H1 (cell line): ENCODE measurements at regions not wholly inside any gene's neighbourhood (a gene's known extent, or its start where the extent isn't known, plus 50 kb on each side); places are given as distances from the start of the nearest gene placed in this dataset.

Source experiments
- CTCF ChIA-PET: fragments of 300-600 bp; sonication (Branson Sonifier 250); formaldehyde crosslinking; loops from one replicate; lab custom pipeline; 2021; ENCODE audit not compliant: partially characterized antibody; lab: Charles Lee
- POLR2A ChIA-PET: fragments of 300-600 bp; sonication (Branson Sonifier 250); formaldehyde crosslinking; loops from one replicate; lab custom pipeline; 2021; ENCODE audit warnings: inconsistent platforms; ENCODE audit not compliant: partially characterized antibody; lab: Charles Lee
- DNase-seq, 2 experiments: peaks; one replicate each; pipeline versions ENCODE4 v3.0.0 to v3.0.0-alpha.2; 2010 to 2022; ENCODE audit warnings: low spot score in 2 of 2, low read depth in 1 of 2, mixed read lengths in 1 of 2
- FAIRE-seq: peaks from 2 replicates; lab custom pipeline; 2011; peaks lifted over from hg19 to GRCh38; lab: Jason Lieb, UNC
- H2AFZ ChIP-seq: 2 replicates; pipeline ENCODE4 v1.8.1; 2012; ENCODE audit warnings: low read length, inconsistent platforms
- H2AK5ac ChIP-seq: 2 replicates; pipeline ENCODE4 v1.6.1; 2013; ENCODE audit warnings: low read depth, low read length
- H2BK120ac ChIP-seq: replicated peaks from 2 replicates; pipeline ENCODE3; 2013; ENCODE audit warnings: low read depth, low read length, inconsistent platforms
- H2BK12ac ChIP-seq: 2 replicates; pipeline ENCODE4 v1.6.1; 2013; ENCODE audit warnings: low read depth, low read length
- H2BK15ac ChIP-seq: 2 replicates; pipeline ENCODE4 v1.6.1; 2013; ENCODE audit warnings: low read length
- H2BK20ac ChIP-seq: 2 replicates; pipeline ENCODE4 v1.6.1; 2013; ENCODE audit warnings: low read length
- H2BK5ac ChIP-seq: 2 replicates; pipeline ENCODE4 v1.6.1; 2013; ENCODE audit warnings: low read depth, low read length
- H3K14ac ChIP-seq: 2 replicates; pipeline ENCODE4 v1.6.1; 2013; ENCODE audit warnings: inconsistent platforms; ENCODE audit not compliant: insufficient read length
- H3K18ac ChIP-seq: 2 replicates; pipeline ENCODE4 v1.6.1; 2013; ENCODE audit warnings: low read length; ENCODE audit errors: extremely low read depth
- H3K23ac ChIP-seq: 2 replicates; pipeline ENCODE4 v1.6.1; 2013; ENCODE audit warnings: inconsistent platforms; ENCODE audit not compliant: insufficient read length
- H3K23me2 ChIP-seq: 2 replicates; pipeline ENCODE4 v1.6.1; 2013; ENCODE audit warnings: low read depth, low read length
- H3K27ac ChIP-seq: 2 replicates; pipeline ENCODE4 v1.6.1; 2011; ENCODE audit warnings: low read depth, low read length, inconsistent platforms
- H3K27me3 ChIP-seq, 4 experiments: replicated peaks in 1 of 4; 1 replicate in 1 of 4; 2 replicates in 3 of 4; pipeline versions ENCODE4 v1.6.1 to v1.8.1; 2011 to 2013; ENCODE audit warnings: low read length in 3 of 4, mild to moderate bottlenecking in 3 of 4, inconsistent platforms in 2 of 4, mixed read lengths in 2 of 4, moderate library complexity in 1 of 4; ENCODE audit not compliant: control insufficient read depth in 3 of 4, insufficient read depth in 3 of 4; ENCODE audit errors: extremely low read depth in 1 of 4
- H3K36me3 ChIP-seq, 4 experiments: 2 replicates each; pipeline versions ENCODE4 v1.6.1 to v1.8.1; 2011 to 2013; ENCODE audit warnings: mild to moderate bottlenecking in 4 of 4, low read length in 3 of 4, moderate library complexity in 2 of 4, control low read depth in 1 of 4, inconsistent platforms in 1 of 4; ENCODE audit not compliant: insufficient read depth in 4 of 4, control insufficient read depth in 2 of 4
- H3K4ac ChIP-seq: replicated peaks from 2 replicates; pipeline ENCODE3; 2013; ENCODE audit warnings: low read length, low read depth, mixed read lengths, inconsistent platforms; ENCODE audit not compliant: insufficient read length
- H3K4me1 ChIP-seq, 4 experiments: replicated peaks in 1 of 4; 1 replicate in 1 of 4; 2 replicates in 3 of 4; pipeline versions ENCODE4 v1.6.1 to v1.8.1; 2011 to 2013; ENCODE audit warnings: low read length in 3 of 4, inconsistent platforms in 2 of 4, mixed read lengths in 1 of 4; ENCODE audit not compliant: insufficient read depth in 4 of 4, control insufficient read depth in 3 of 4
- H3K4me2 ChIP-seq, 2 experiments: 2 replicates each; pipeline versions ENCODE4 v1.6.1 to v1.8.1; 2011 to 2013; ENCODE audit warnings: low read depth in 2 of 2, low read length in 2 of 2, control low read depth in 1 of 2, inconsistent platforms in 1 of 2, mild to moderate bottlenecking in 1 of 2; ENCODE audit not compliant: insufficient read depth in 1 of 2
- H3K4me3 ChIP-seq, 4 experiments: fragments of 200-600, 300-600 bp in 1 of 4; sonication (generic), shearing (Covaris generic), sonication (Bioruptor Twin) in 1 of 4; 2 replicates each; pipeline versions ENCODE4 v1.5.1 to v1.8.1; 2011 to 2016; ENCODE audit warnings: low read length in 4 of 4, low read depth in 3 of 4, control low read depth in 2 of 4, inconsistent platforms in 2 of 4, mild to moderate bottlenecking in 2 of 4, mixed read lengths in 1 of 4, moderate library complexity in 1 of 4; ENCODE audit not compliant: insufficient read depth in 2 of 4; ENCODE audit errors: extremely low read depth in 1 of 4
- H3K56ac ChIP-seq: replicated peaks from 2 replicates; pipeline ENCODE3; 2013; ENCODE audit warnings: low read depth, mild to moderate bottlenecking, mixed read lengths, low read length, inconsistent platforms; ENCODE audit not compliant: insufficient read length
- H3K79me1 ChIP-seq: 2 replicates; pipeline ENCODE4 v1.6.1; 2013; ENCODE audit warnings: low read depth, low read length, control low read depth
- H3K79me2 ChIP-seq, 2 experiments: 2 replicates each; pipeline versions ENCODE4 v1.6.1 to v1.8.1; 2012 to 2013; ENCODE audit warnings: low read length in 2 of 2, mild to moderate bottlenecking in 2 of 2, inconsistent platforms in 1 of 2; ENCODE audit not compliant: insufficient read depth in 2 of 2, control insufficient read depth in 1 of 2
- H3K9ac ChIP-seq, 4 experiments: replicated peaks in 1 of 4; 1 replicate in 1 of 4; 2 replicates in 3 of 4; pipeline versions ENCODE4 v1.6.1 to v1.8.1; 2011 to 2013; ENCODE audit warnings: low read depth in 3 of 4, low read length in 3 of 4, control low read depth in 2 of 4, mild to moderate bottlenecking in 2 of 4, moderate library complexity in 2 of 4, inconsistent platforms in 1 of 4; ENCODE audit errors: extremely low read depth in 1 of 4
- H3K9me3 ChIP-seq, 2 experiments: 2 replicates each; pipeline versions ENCODE4 v1.6.1 to v1.8.1; 2012 to 2013; ENCODE audit warnings: mild to moderate bottlenecking in 2 of 2, moderate library complexity in 2 of 2, control low read depth in 1 of 2, inconsistent platforms in 1 of 2, low read depth in 1 of 2, low read length in 1 of 2, mixed read lengths in 1 of 2; ENCODE audit not compliant: insufficient read depth in 2 of 2
- H4K20me1 ChIP-seq, 2 experiments: replicated peaks in 1 of 2; 2 replicates each; pipeline versions ENCODE3 to v1.8.1; 2011 to 2013; ENCODE audit warnings: inconsistent platforms in 2 of 2, low read length in 2 of 2, mild to moderate bottlenecking in 1 of 2; ENCODE audit not compliant: insufficient read depth in 2 of 2, control insufficient read depth in 1 of 2
- H4K5ac ChIP-seq: 2 replicates; pipeline ENCODE4 v1.6.1; 2013; ENCODE audit warnings: low read length, low read depth, mixed read lengths, inconsistent platforms; ENCODE audit not compliant: insufficient read length
- H4K8ac ChIP-seq: 2 replicates; pipeline ENCODE4 v1.8.0; 2013; ENCODE audit warnings: mild to moderate bottlenecking, moderate library complexity, low read length, inconsistent platforms; ENCODE audit not compliant: insufficient read depth; ENCODE audit errors: extremely low read depth
- H4K91ac ChIP-seq: replicated peaks from 2 replicates; pipeline ENCODE3; 2013; ENCODE audit warnings: low read length, mixed read lengths, inconsistent platforms; ENCODE audit not compliant: insufficient read length
- BCL11A ChIP-seq, 2 experiments: IDR thresholded peaks; one replicate each; pipeline ENCODE4 v1.6.1; 2011; ENCODE audit warnings: low read depth in 2 of 2, low read length in 2 of 2, mild to moderate bottlenecking in 2 of 2
- CHD1 ChIP-seq: IDR thresholded peaks from 2 replicates; pipeline ENCODE4 v1.6.1; 2012; ENCODE audit warnings: low read depth, low read length, improper control_type of control experiment
- CREB1 ChIP-seq: IDR thresholded peaks from 2 replicates; pipeline ENCODE4 v1.6.1; 2012; ENCODE audit warnings: inconsistent platforms
- HDAC2 ChIP-seq, 2 experiments: fragments of 300-600 bp in 1 of 2; sonication (generic) in 1 of 2; IDR thresholded peaks; 2 replicates each; pipeline ENCODE4 v1.6.1; 2011 to 2012; ENCODE audit warnings: low read depth in 2 of 2, low read length in 2 of 2, mild to moderate bottlenecking in 2 of 2, moderate library complexity in 2 of 2, borderline replicate concordance in 1 of 2, inconsistent platforms in 1 of 2
- KDM4A ChIP-seq: IDR thresholded peaks from one replicate; pipeline ENCODE4 v1.7.1; 2012; ENCODE audit warnings: low read depth, mild to moderate bottlenecking, moderate library complexity, low read length, inconsistent platforms; ENCODE audit not compliant: severe bottlenecking
- KDM5A ChIP-seq: fragments of 200-600 bp; IDR thresholded peaks from 2 replicates; pipeline ENCODE4 v1.7.1; 2012; ENCODE audit warnings: mild to moderate bottlenecking, low read length, inconsistent platforms, mixed read lengths
- PHF8 ChIP-seq: fragments of 200-600 bp; sonication (generic); conservative IDR thresholded peaks from 2 replicates; pipeline ENCODE4 v1.7.1; 2012; ENCODE audit warnings: low read depth, mild to moderate bottlenecking, inconsistent platforms, low read length, moderate library complexity
- POLR2A ChIP-seq, 2 experiments: IDR thresholded peaks; 1 replicate in 1 of 2; 2 replicates in 1 of 2; pipeline ENCODE4 v1.6.1; 2011; ENCODE audit warnings: low read depth in 2 of 2, low read length in 2 of 2, mild to moderate bottlenecking in 2 of 2; ENCODE audit errors: control extremely low read depth in 1 of 2
- SP1 ChIP-seq: IDR thresholded peaks from 2 replicates; pipeline ENCODE4 v1.6.1; 2011; ENCODE audit warnings: low read depth, low read length
- TCF12 ChIP-seq: IDR thresholded peaks from 2 replicates; pipeline ENCODE4 v1.6.1; 2011; ENCODE audit warnings: low read depth, mild to moderate bottlenecking, low read length
- WGBS, 2 experiments: shearing (Covaris generic) in 1 of 2; methylation state at CpG; one replicate each; pipeline versions ENCODE4 v1.1.6 to v1.1.7; 2013 to 2015; ENCODE audit warnings: low lambda C conversion rate in 2 of 2, mixed read lengths in 2 of 2, inconsistent platforms in 1 of 2, low coverage in 1 of 2, missing lambda C conversion rate in 1 of 2; ENCODE audit not compliant: insufficient replicate concordance in 2 of 2, insufficient coverage in 1 of 2, insufficient read length in 1 of 2; ENCODE audit errors: extremely low coverage in 1 of 2, missing lambda C conversion rate in 1 of 2; 5-methylcytosine and 5-hydroxymethylcytosine counted together
- TF ChIP-seq, protein P1 (sequence below): IDR thresholded peaks from 2 replicates; pipeline ENCODE4 v1.6.1; 2012; ENCODE audit warnings: low read length, inconsistent platforms
- TF ChIP-seq, protein P2 (sequence below): IDR thresholded peaks from 2 replicates; pipeline ENCODE4 v1.6.1; 2011; ENCODE audit warnings: low read depth, mild to moderate bottlenecking, low read length; ENCODE audit not compliant: insufficient read depth

DNA sequence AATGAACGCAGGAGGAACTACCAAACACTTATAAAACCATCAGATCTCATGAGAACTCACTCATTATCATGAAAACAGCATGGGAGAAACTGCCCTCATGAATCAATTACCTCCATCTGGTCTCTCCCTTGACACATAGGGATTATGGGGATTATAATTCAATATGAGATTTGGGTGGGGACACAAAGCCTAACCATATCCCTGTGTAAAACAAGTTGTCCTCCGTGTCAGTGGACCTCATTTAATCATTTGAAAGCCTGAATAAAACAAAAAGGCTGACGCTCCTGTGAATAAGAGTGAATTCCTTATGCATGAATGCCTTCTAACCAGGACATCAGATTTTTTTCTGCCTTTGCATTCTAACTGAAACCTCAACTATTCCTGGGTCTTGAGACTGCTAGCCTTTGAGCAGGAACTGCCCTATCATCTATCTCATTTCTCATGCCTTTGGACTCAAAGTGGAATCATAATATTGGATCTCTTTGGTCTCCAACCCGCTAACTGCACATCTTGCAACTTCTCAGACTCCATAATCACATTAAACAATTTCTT lies 648.8 kb downstream of the ADGRL2 start:
- no peak overlapping the region for H4K8ac ChIP-seq
- H2AFZ ChIP-seq, result no peak overlapping the region
- H2BK5ac ChIP-seq, result no peak overlapping the region
- H3K18ac ChIP-seq, result no peak overlapping the region
- H3K4me1 ChIP-seq, result no peaks in the 10 kb centered on the region
- H2AK5ac ChIP-seq, result no peak overlapping the region
- TF ChIP-seq, protein P1, sequence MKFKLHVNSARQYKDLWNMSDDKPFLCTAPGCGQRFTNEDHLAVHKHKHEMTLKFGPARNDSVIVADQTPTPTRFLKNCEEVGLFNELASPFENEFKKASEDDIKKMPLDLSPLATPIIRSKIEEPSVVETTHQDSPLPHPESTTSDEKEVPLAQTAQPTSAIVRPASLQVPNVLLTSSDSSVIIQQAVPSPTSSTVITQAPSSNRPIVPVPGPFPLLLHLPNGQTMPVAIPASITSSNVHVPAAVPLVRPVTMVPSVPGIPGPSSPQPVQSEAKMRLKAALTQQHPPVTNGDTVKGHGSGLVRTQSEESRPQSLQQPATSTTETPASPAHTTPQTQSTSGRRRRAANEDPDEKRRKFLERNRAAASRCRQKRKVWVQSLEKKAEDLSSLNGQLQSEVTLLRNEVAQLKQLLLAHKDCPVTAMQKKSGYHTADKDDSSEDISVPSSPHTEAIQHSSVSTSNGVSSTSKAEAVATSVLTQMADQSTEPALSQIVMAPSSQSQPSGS, result no peak
- TF ChIP-seq SP1, result no peak
- no peak for TF ChIP-seq KDM5A
- no peak for TF ChIP-seq POLR2A (IDR thresholded peaks at IDR 0.05; ENCODE audit: control extremely low read depth in 1 of 2, low read depth in 2 of 2, low read length in 2 of 2)
- no peak for TF ChIP-seq CHD1
- no peak for TF ChIP-seq PHF8
- TF ChIP-seq KDM4A, result no peak
- no peak for TF ChIP-seq BCL11A (IDR thresholded peaks at IDR 0.05; ENCODE audit: low read depth in 2 of 2, low read length in 2 of 2)
- TF ChIP-seq CREB1, result no peak
- no peak for TF ChIP-seq TCF12
- TF ChIP-seq, protein P2, sequence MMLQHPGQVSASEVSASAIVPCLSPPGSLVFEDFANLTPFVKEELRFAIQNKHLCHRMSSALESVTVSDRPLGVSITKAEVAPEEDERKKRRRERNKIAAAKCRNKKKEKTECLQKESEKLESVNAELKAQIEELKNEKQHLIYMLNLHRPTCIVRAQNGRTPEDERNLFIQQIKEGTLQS, result no peak
- no peak for TF ChIP-seq HDAC2 (IDR thresholded peaks at IDR 0.05; ENCODE audit: borderline replicate concordance in 1 of 2, low read depth in 2 of 2, low read length in 2 of 2)
- no peak overlapping the region for H4K5ac ChIP-seq
- H3K9me3 ChIP-seq, result peaks cover 3 to 6% of the 10 kb centered on the region in 2 experiments; a peak in 3 of 4 replicates
- no peak overlapping the region for H4K91ac ChIP-seq
- ChIA-PET CTCF (no interaction called here), POLR2A (no interaction called here)
- H2BK12ac ChIP-seq, result no peak overlapping the region
- H3K79me2 ChIP-seq, result no peaks in the 10 kb centered on the region
- no peaks in the 10 kb centered on the region for H3K79me1 ChIP-seq
- H3K4ac ChIP-seq, result no peak overlapping the region
- no peak overlapping the region for H2BK15ac ChIP-seq
- no peaks in the 10 kb centered on the region for H4K20me1 ChIP-seq
- H3K23ac ChIP-seq, result no peak overlapping the region
- FAIRE-seq, result no peak
- H3K9ac ChIP-seq, result no peak overlapping the region
- H3K36me3 ChIP-seq, result no peaks in the 10 kb centered on the region
- no peak overlapping the region for H3K4me2 ChIP-seq
- no peak overlapping the region for H3K14ac ChIP-seq
- H3K27ac ChIP-seq, result no peak overlapping the region
- DNase-seq, result no peak
- H2BK20ac ChIP-seq, result no peak overlapping the region
- WGBS, 2 experiments, result 77% methylated on average over 4 of the region's 4 CpGs; no CpG with 5 or more reads in 1 of the 2 experiments
- no peak overlapping the region for H2BK120ac ChIP-seq
- no peak overlapping the region for H3K4me3 ChIP-seq
- H3K27me3 ChIP-seq, result no peaks in the 10 kb centered on the region
- no peak overlapping the region for H3K56ac ChIP-seq
- H3K23me2 ChIP-seq, result no peaks in the 10 kb centered on the region
